MM.1S (cell line): ENCODE measurements at regions not wholly inside any gene's neighbourhood (a gene's known extent, or its start where the extent isn't known, plus 50 kb on each side); places are given as distances from the start of the nearest gene placed in this dataset.

Source experiments
- DNase-seq: peaks from one replicate; pipeline ENCODE4 v3.0.0-alpha.2; 2015
- H2AFZ ChIP-seq: fragments of 300-600 bp; sonication (generic); 2 replicates; pipeline ENCODE4 v1.6.0; 2016; ENCODE audit warnings: antibody characterized with exemption, low read length
- H3F3A ChIP-seq: fragments of 300-600 bp; sonication (generic); 2 replicates; pipeline ENCODE4 v1.6.1; 2016; ENCODE audit warnings: mild to moderate bottlenecking, antibody characterized with exemption, low read length, moderate library complexity, mixed read lengths; ENCODE audit not compliant: insufficient read depth
- H3K27ac ChIP-seq: fragments of 300-600 bp; sonication (generic); 2 replicates; pipeline ENCODE4 v1.5.1; 2016; ENCODE audit warnings: mild to moderate bottlenecking, low read length
- H3K27me3 ChIP-seq: fragments of 300-600 bp; sonication (generic); replicated peaks from 2 replicates; pipeline ENCODE4 v1.6.0; 2016; ENCODE audit warnings: low read length; ENCODE audit not compliant: insufficient read depth
- H3K36me3 ChIP-seq: fragments of 300-600 bp; sonication (generic); replicated peaks from 2 replicates; pipeline ENCODE4 v1.6.1; 2016; ENCODE audit warnings: mild to moderate bottlenecking, low read length, mixed read lengths; ENCODE audit not compliant: insufficient read depth
- H3K4me1 ChIP-seq: fragments of 300-600 bp; sonication (generic); 2 replicates; pipeline ENCODE4 v1.6.1; 2016; ENCODE audit warnings: low read length, mixed read lengths
- H3K4me2 ChIP-seq: fragments of 300-600 bp; sonication (generic); 2 replicates; pipeline ENCODE4 v1.6.0; 2016; ENCODE audit warnings: low read depth, low read length
- H3K4me3 ChIP-seq: fragments of 300-600 bp; sonication (generic); 2 replicates; pipeline ENCODE4 v1.5.1; 2016; ENCODE audit warnings: low read length, mixed read lengths
- H3K79me2 ChIP-seq: fragments of 300-600 bp; sonication (generic); 2 replicates; pipeline ENCODE4 v1.6.1; 2016; ENCODE audit warnings: mixed run types, low read length, mixed read lengths
- H3K9ac ChIP-seq: fragments of 300-600 bp; sonication (generic); 2 replicates; pipeline ENCODE4 v1.6.1; 2016; ENCODE audit warnings: low read length, mixed read lengths
- H3K9me2 ChIP-seq: fragments of 300-600 bp; sonication (generic); replicated peaks from 2 replicates; pipeline ENCODE4 v1.6.1; 2016; ENCODE audit warnings: mild to moderate bottlenecking, low read length, mixed read lengths; ENCODE audit not compliant: insufficient read depth
- H3K9me3 ChIP-seq: fragments of 300-600 bp; sonication (generic); replicated peaks from 2 replicates; pipeline ENCODE4 v1.6.1; 2016; ENCODE audit warnings: mild to moderate bottlenecking, low read length, mixed read lengths; ENCODE audit not compliant: insufficient read depth
- H4K20me1 ChIP-seq: fragments of 300-600 bp; sonication (generic); 2 replicates; pipeline ENCODE4 v1.6.1; 2016; ENCODE audit warnings: mild to moderate bottlenecking, low read length, moderate library complexity, mixed read lengths; ENCODE audit not compliant: insufficient read depth
- EZH2 ChIP-seq: fragments of 300-600 bp; sonication (generic); optimal IDR thresholded peaks from 2 replicates; pipeline ENCODE3; 2017; ENCODE audit warnings: low read depth, mild to moderate bottlenecking, antibody characterized with exemption, low read length, mixed read lengths
- EZH2phosphoT487 ChIP-seq: fragments of 300-600 bp; sonication (generic); IDR thresholded peaks from 2 replicates; pipeline ENCODE4 v1.6.1; 2018; ENCODE audit warnings: antibody characterized with exemption, low read length
- TF ChIP-seq, protein P1 (sequence below): fragments of 300-600 bp; sonication (generic); IDR thresholded peaks from 2 replicates; pipeline ENCODE4 v1.5.1; 2016; ENCODE audit warnings: antibody characterized with exemption, low read length, mixed read lengths

DNA sequence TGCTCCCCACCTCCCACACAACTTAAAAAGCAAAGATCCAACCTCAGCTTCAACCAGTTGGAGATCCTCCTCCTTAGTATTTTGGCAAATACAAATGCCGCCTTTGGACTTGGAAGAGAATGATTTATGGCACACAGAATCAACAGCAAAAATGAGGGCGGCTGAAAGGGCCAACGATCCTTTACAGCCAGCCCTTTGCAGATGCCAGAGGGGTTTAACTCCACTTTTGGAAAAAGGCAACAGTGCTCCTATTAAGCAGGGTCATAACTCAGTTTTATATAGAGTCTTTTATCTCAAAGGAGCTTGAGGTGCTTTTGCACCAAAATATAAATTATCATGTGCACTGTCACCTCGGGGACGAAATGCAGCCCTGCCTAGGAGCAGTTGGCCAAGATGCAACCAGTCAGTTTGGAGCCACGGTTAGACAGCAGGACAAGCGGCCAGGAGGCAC, 56.7 kb upstream of the JCAD start:
- Histone ChIP-seq H3K9ac (no peak overlapping the region), H3K79me2 (no peaks in the 10 kb centered on the region), H3K36me3 (no peaks in the 10 kb centered on the region), H4K20me1 (no peaks in the 10 kb centered on the region), H3K9me3 (no peaks in the 10 kb centered on the region), H3K4me1 (no peaks in the 10 kb centered on the region), H3K4me2 (no peak overlapping the region), H3K27me3 (no peaks in the 10 kb centered on the region), H3K4me3 (no peak overlapping the region), H3K9me2 (no peaks in the 10 kb centered on the region), H3F3A (no peaks in the 10 kb centered on the region), H2AFZ (no peak overlapping the region), H3K27ac (no peak overlapping the region)
- DNase-seq, result no peak
- TF ChIP-seq, protein P1, sequence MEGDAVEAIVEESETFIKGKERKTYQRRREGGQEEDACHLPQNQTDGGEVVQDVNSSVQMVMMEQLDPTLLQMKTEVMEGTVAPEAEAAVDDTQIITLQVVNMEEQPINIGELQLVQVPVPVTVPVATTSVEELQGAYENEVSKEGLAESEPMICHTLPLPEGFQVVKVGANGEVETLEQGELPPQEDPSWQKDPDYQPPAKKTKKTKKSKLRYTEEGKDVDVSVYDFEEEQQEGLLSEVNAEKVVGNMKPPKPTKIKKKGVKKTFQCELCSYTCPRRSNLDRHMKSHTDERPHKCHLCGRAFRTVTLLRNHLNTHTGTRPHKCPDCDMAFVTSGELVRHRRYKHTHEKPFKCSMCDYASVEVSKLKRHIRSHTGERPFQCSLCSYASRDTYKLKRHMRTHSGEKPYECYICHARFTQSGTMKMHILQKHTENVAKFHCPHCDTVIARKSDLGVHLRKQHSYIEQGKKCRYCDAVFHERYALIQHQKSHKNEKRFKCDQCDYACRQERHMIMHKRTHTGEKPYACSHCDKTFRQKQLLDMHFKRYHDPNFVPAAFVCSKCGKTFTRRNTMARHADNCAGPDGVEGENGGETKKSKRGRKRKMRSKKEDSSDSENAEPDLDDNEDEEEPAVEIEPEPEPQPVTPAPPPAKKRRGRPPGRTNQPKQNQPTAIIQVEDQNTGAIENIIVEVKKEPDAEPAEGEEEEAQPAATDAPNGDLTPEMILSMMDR, result no peak
- TF ChIP-seq EZH2phosphoT487 (no peak), EZH2 (no peak)

GRCh38 chr10:30115626-30115940, 56.2 kb upstream of the JCAD start:
- Histone ChIP-seq H2AFZ (no peak overlapping the region), H3K4me2 (no peak overlapping the region), H3K79me2 (no peaks in the 10 kb centered on the region), H3K27me3 (no peaks in the 10 kb centered on the region), H3K36me3 (no peaks in the 10 kb centered on the region), H3K27ac (no peak overlapping the region), H3K9me2 (no peaks in the 10 kb centered on the region), H3K9me3 (no peaks in the 10 kb centered on the region), H3K4me3 (no peak overlapping the region), H3K4me1 (no peaks in the 10 kb centered on the region), H3K9ac (no peak overlapping the region), H3F3A (no peaks in the 10 kb centered on the region), H4K20me1 (no peaks in the 10 kb centered on the region)
- no peak for DNase-seq
- TF ChIP-seq EZH2phosphoT487, result no peak
- TF ChIP-seq EZH2, result no peak
- TF ChIP-seq, protein P1, result no peak

DNA sequence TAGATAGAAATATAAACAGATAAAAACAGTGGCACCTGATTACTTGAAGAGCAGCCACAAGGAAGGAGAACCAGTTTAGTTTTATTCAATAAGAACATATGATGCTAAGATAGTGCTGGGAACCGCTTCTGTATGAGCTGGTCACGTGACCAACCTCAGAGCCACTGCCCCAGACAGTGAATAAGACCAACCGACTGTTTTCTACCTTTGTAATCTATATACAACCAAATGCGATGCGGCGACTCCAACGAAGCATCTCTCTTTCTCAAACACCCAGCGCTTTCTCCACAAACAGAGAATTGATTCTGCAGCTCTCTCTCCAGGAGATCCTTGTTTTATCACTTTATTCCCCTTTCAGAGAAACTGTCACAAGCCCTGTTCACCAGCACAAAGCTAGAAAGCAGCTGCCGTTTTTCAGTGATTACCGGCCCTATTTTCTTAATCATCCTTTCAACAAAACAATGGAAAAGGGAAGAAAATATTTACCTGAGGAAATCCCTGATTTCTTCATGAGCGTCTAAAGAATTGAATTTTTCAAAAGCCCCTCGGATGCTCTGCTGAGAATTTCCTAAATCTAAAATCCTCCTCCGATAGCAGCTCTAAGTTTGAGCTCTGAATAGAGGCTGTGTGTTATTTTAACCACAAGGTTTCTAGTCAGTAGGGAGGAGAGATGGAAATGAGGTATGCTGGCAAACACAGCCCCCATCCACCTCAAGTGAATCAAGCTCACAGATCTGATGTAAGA, 55.7 kb upstream of the JCAD start:
- H3K79me2 ChIP-seq, result no peaks in the 10 kb centered on the region
- H3K4me2 ChIP-seq, result no peak overlapping the region
- no peaks in the 10 kb centered on the region for H3K9me3 ChIP-seq
- no peaks in the 10 kb centered on the region for H3F3A ChIP-seq
- no peaks in the 10 kb centered on the region for H3K36me3 ChIP-seq
- no peak for DNase-seq
- H3K27me3 ChIP-seq, result no peaks in the 10 kb centered on the region
- H3K9ac ChIP-seq, result no peak overlapping the region
- no peak overlapping the region for H2AFZ ChIP-seq
- no peaks in the 10 kb centered on the region for H4K20me1 ChIP-seq
- no peaks in the 10 kb centered on the region for H3K4me1 ChIP-seq
- no peaks in the 10 kb centered on the region for H3K9me2 ChIP-seq
- no peak overlapping the region for H3K4me3 ChIP-seq
- TF ChIP-seq EZH2 (no peak), EZH2phosphoT487 (no peak)
- TF ChIP-seq, protein P1, result no peak
- no peak overlapping the region for H3K27ac ChIP-seq
